ENCODE measurements at regions not wholly inside any gene's neighbourhood (a gene's known extent, or its start where the extent isn't known, plus 50 kb on each side); places are given as distances from the start of the nearest gene placed in this dataset.

DNA sequence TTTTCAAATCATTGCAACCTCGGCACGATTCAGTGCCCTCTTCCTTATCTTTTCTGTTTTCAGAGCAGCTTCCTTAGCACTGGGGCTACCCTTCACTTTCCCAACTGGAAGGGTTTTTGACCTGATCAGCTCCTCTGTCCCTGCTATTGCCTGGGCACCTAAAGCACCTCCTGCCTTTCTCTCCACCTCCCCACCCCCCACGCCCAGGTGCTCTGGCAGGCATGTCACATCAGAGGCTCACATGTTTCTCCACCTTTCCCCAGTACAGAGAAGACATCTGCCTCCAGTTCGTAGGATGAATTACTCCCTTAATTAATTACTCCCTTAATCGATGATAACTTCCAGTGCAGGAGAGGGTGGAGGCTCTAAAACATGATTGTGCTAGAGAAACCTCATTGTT lies 88.7 kb upstream of the LCLAT1 start:
- TF ChIP-seq, protein P1, sequence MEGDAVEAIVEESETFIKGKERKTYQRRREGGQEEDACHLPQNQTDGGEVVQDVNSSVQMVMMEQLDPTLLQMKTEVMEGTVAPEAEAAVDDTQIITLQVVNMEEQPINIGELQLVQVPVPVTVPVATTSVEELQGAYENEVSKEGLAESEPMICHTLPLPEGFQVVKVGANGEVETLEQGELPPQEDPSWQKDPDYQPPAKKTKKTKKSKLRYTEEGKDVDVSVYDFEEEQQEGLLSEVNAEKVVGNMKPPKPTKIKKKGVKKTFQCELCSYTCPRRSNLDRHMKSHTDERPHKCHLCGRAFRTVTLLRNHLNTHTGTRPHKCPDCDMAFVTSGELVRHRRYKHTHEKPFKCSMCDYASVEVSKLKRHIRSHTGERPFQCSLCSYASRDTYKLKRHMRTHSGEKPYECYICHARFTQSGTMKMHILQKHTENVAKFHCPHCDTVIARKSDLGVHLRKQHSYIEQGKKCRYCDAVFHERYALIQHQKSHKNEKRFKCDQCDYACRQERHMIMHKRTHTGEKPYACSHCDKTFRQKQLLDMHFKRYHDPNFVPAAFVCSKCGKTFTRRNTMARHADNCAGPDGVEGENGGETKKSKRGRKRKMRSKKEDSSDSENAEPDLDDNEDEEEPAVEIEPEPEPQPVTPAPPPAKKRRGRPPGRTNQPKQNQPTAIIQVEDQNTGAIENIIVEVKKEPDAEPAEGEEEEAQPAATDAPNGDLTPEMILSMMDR (conservative IDR thresholded peaks at IDR 0.05; ENCODE audit: low read depth, low read length) = no peak
- no peak for DNase-seq (ENCODE audit: low read depth)
- H3K4me3 ChIP-seq (ENCODE audit: low read depth, low read length) = no peak overlapping the region

DNA sequence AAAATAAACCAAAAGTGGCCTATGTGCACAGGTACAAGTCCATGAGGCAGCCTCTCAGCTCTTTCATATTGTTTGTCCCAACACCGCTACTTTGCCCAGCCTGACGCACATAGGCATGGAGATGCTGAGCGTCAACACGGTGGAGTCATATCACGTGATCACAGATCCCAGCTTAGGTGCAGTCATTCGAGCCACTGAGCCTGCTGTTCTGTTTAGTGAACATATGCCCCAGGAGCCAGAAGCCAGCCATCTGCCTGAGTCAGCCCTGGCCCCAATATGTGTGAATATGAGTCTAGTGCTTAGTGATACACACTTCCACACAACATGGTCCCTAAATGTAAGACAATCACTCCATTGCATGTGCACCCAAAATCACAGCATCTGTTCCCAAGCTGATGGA lies 88.2 kb upstream of the LCLAT1 start:
- TF ChIP-seq, protein P1 (conservative IDR thresholded peaks at IDR 0.05; ENCODE audit: low read depth, low read length) = no peak
- no peak overlapping the region for H3K4me3 ChIP-seq (ENCODE audit: low read depth, low read length)
- no peak for DNase-seq (ENCODE audit: low read depth)

DNA sequence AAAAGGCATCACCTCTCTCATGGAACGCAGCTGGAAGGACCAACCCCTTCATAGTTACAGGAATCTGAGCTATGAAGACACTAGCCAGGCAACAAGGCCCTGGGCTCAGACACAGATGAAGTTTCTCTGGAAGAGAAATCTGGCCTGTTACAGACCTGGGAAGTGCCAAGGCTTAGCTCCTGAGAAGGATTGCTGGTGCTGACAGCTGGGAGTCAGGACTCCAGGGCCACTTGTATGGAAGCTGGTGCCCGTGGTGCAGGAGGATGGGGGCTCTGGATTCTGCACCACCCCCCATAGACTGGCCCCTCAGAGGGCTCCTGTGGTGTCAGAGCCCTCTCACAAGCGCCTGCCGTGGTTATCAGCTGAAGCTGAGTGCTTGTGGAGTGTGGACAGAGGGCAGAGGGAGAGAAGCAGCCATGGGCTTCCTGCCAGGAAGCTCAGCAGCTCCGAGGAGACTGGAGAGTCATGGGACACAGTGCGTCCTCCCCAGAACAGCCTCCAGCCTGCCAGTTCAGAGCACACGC lies 87.3 kb upstream of the LCLAT1 start:
- peak; percentile 70 for DNase-seq (ENCODE audit: low read depth)

DNA sequence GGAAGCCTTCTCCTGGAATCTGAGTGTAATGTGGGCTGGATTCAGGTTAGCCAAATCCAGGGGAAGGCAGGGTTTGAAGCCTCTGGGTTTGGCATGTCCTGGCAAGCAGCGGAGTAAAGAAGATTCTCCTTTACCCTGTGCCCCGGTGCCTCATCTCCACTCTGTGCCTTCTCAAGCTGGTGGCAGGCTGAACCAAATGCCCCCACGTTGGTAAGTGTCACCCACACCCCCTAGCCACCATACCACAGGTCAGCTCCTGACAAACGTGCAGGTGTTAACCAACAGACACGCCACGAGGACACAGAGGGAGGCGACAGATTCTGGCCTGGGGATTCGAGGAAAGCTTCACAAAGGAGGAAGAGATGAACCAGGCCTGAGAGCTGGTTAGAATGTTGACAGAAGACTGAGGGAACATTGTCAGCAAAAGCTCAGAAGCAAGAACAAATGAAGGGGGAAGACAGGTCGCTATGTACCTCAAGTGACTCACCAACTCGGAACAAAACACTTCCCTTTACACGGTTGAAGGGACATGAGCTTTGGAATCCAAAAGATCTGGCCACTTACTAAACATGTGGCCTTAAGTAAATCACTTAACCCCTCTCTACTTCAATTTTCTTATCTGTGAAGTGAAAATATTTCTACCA lies 85.2 kb upstream of the LCLAT1 start:
- TF ChIP-seq, protein P1 (conservative IDR thresholded peaks at IDR 0.05; ENCODE audit: low read depth, low read length) = no peak
- H3K4me3 ChIP-seq (ENCODE audit: low read depth, low read length) = no peak overlapping the region
- DNase-seq (ENCODE audit: low read depth) = no peak

More for the DNA sequence above, 87.3 kb upstream of the LCLAT1 start:
- TF ChIP-seq, protein P1 (conservative IDR thresholded peaks at IDR 0.05; ENCODE audit: low read depth, low read length) = no peak
- H3K4me3 ChIP-seq (ENCODE audit: low read depth, low read length) = no peak overlapping the region

DNA sequence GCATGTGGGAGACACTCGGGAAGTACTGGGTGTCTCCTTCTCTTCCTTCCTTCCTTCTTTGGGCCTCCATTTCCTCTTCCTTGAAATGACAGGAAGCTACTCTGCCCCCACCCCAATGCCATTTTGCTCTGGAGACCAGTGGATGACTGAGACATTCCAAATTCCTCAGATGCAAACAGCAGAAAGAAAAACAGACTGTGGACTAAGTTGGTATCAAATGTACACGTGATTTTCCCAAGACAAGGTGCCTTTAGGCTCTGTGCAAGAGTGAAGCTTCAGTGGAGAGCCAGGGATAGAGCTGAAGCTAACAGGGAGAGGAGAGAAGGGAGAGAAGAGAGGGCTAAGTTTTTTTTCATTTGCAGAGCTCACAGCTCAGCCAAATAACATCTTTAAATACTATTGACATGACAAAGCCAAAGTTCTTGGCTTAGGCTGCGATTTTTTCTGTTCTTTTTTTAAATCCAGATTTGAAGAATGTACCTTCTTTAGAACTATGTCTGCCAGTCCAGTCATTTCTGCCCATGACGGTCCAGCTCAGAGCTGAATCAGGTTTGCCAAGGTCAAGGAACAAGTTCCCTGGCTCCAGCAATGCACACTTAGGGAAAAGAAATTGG lies 84.5 kb upstream of the LCLAT1 start:
- no peak overlapping the region for H3K4me3 ChIP-seq (ENCODE audit: low read depth, low read length)
- peak; percentile 16 for DNase-seq (ENCODE audit: low read depth)
- TF ChIP-seq, protein P1 (conservative IDR thresholded peaks at IDR 0.05; ENCODE audit: low read depth, low read length) = no peak

DNA sequence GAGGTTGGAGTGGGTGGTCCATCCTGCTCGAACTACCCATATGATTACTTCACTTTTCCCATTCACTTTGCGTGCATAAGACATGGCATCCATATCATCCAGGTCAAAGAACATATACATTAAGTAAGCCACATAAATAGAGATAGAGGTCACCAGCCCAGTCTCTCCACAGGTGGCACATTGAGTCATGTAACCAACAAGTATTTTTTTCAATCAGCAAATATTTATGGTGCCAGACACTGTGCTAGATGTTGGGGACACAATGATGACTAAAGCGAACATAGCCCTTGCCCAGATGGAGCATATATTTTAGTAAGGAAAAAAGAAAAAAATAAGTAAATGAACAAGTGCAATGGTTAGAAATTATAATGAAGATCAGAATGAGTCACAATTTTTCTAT lies 83.6 kb upstream of the LCLAT1 start:
- TF ChIP-seq, protein P1 (conservative IDR thresholded peaks at IDR 0.05; ENCODE audit: low read depth, low read length) = no peak
- DNase-seq (ENCODE audit: low read depth) = no peak
- no peak overlapping the region for H3K4me3 ChIP-seq (ENCODE audit: low read depth, low read length)

DNA sequence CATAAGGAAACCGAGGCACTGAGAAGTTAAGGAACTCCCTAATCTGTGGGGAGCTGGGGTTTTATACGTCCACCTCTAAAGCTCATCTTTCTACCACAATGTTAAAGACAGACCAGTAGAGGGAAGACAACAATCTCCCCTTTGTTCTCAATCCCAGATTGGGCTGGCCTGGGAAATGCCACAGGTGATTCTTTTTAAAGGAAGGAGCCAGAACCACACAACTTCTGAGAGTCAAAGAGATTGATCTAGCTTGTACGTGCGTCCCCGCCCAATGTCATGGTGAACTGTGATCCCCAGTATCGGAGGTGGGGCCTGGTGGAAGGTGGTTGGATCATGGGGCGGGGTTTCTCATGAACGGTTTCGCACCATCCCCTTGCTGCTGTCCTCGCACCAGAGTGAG lies 81.8 kb upstream of the LCLAT1 start:
- no peak overlapping the region for H3K4me3 ChIP-seq (ENCODE audit: low read depth, low read length)
- TF ChIP-seq, protein P1 (conservative IDR thresholded peaks at IDR 0.05; ENCODE audit: low read depth, low read length) = no peak
- no peak for DNase-seq (ENCODE audit: low read depth)

Data from choroid plexus epithelial cell (primary cell).